ENCODE measurements at regions not wholly inside any gene's neighbourhood (a gene's known extent, or its start where the extent isn't known, plus 50 kb on each side); places are given as distances from the start of the nearest gene placed in this dataset.

GRCh38 chr13:78040205-78040830 lies 121.7 kb upstream of the EDNRB start:
- WGBS, 2 donors, result 96 to 99% methylated on average over 4 of the region's 4 CpGs
- DNase-seq, result no peak
- H3K36me3 ChIP-seq (ENCODE audit: control insufficient read depth in 4 of 4, insufficient read depth in 4 of 4, low read length in 4 of 4), result no peaks in the 10 kb centered on the region
- no peak for TF ChIP-seq CTCF (IDR thresholded peaks at IDR 0.05; ENCODE audit: control extremely low read depth, extremely low read depth)
- no peak overlapping the region for H3K4me3 ChIP-seq
- H3K27ac ChIP-seq (ENCODE audit: low read depth in 1 of 2, low read length in 1 of 2), result no peak overlapping the region
- no peaks in the 10 kb centered on the region for H3K27me3 ChIP-seq (ENCODE audit: control insufficient read depth in 3 of 3, insufficient read depth in 3 of 3, low read length in 2 of 3)
- H3K9me3 ChIP-seq (ENCODE audit: control insufficient read depth in 4 of 4, insufficient read depth in 3 of 4, low read length in 3 of 4), result no peaks in the 10 kb centered on the region
- H3K9ac ChIP-seq (ENCODE audit: insufficient read depth in 1 of 2, low read length in 2 of 2), result no peak overlapping the region
- H3K4me1 ChIP-seq (ENCODE audit: control insufficient read depth in 5 of 5, insufficient read depth in 5 of 5, low read length in 5 of 5), result peaks cover 0 to 17% (median 3%) of the 10 kb centered on the region in 5 donors
- ATAC-seq (ENCODE audit: insufficient read depth, low FRiP score), result no peak

GRCh38 chr13:78036841-78037240 lies 118.2 kb upstream of the EDNRB start:
- no peak for ATAC-seq (ENCODE audit: insufficient read depth, low FRiP score)
- H3K4me1 ChIP-seq (ENCODE audit: control insufficient read depth in 5 of 5, insufficient read depth in 5 of 5, low read length in 5 of 5), result peaks cover 0 to 40% (median 3%) of the 10 kb centered on the region in 5 donors
- no peaks in the 10 kb centered on the region for H3K27me3 ChIP-seq (ENCODE audit: control insufficient read depth in 3 of 3, insufficient read depth in 3 of 3, low read length in 2 of 3)
- TF ChIP-seq CTCF (IDR thresholded peaks at IDR 0.05; ENCODE audit: control extremely low read depth, extremely low read depth), result no peak
- no peaks in the 10 kb centered on the region for H3K9me3 ChIP-seq (ENCODE audit: control insufficient read depth in 4 of 4, insufficient read depth in 3 of 4, low read length in 3 of 4)
- no peaks in the 10 kb centered on the region for H3K36me3 ChIP-seq (ENCODE audit: control insufficient read depth in 4 of 4, insufficient read depth in 4 of 4, low read length in 4 of 4)
- no peak overlapping the region for H3K27ac ChIP-seq (ENCODE audit: low read depth in 1 of 2, low read length in 1 of 2)
- no peak overlapping the region for H3K4me3 ChIP-seq
- DNase-seq, result peak in 2 of 3 donors; percentile 83 to 85
- H3K9ac ChIP-seq (ENCODE audit: insufficient read depth in 1 of 2, low read length in 2 of 2), result no peak overlapping the region

- no peak overlapping the region for H3K9ac ChIP-seq (ENCODE audit: insufficient read depth in 1 of 2, low read length in 2 of 2)
- peaks cover 0 to 40% (median 3%) of the 10 kb centered on the region in 5 donors for H3K4me1 ChIP-seq (ENCODE audit: control insufficient read depth in 5 of 5, insufficient read depth in 5 of 5, low read length in 5 of 5)
- no peaks in the 10 kb centered on the region for H3K9me3 ChIP-seq (ENCODE audit: control insufficient read depth in 4 of 4, insufficient read depth in 3 of 4, low read length in 3 of 4)
- WGBS, 2 donors, result 62 to 79% methylated on average over 1 of the region's 1 CpG
- H3K4me3 ChIP-seq, result no peak overlapping the region
- no peak overlapping the region for H3K27ac ChIP-seq (ENCODE audit: low read depth in 1 of 2, low read length in 1 of 2)
- no peaks in the 10 kb centered on the region for H3K36me3 ChIP-seq (ENCODE audit: control insufficient read depth in 4 of 4, insufficient read depth in 4 of 4, low read length in 4 of 4)
- DNase-seq, result peak in 1 of 3 donors; percentile 20
- no peaks in the 10 kb centered on the region for H3K27me3 ChIP-seq (ENCODE audit: control insufficient read depth in 3 of 3, insufficient read depth in 3 of 3, low read length in 2 of 3)
- TF ChIP-seq CTCF (IDR thresholded peaks at IDR 0.05; ENCODE audit: control extremely low read depth, extremely low read depth), result no peak
- ATAC-seq (ENCODE audit: insufficient read depth, low FRiP score), result no peak
These were observed 116.9 kb upstream of the EDNRB start for GRCh38 chr13:78035500-78035899.

- Histone ChIP-seq H3K27me3 (ENCODE audit: control insufficient read depth in 3 of 3, insufficient read depth in 3 of 3, low read length in 2 of 3) (no peaks in the 10 kb centered on the region), H3K9me3 (ENCODE audit: control insufficient read depth in 4 of 4, insufficient read depth in 3 of 4, low read length in 3 of 4) (peaks cover 0 to 4% (median 0%) of the 10 kb centered on the region in 4 donors), H3K4me1 (ENCODE audit: control insufficient read depth in 5 of 5, insufficient read depth in 5 of 5, low read length in 5 of 5) (peaks cover 0 to 40% (median 3%) of the 10 kb centered on the region in 5 donors), H3K36me3 (ENCODE audit: control insufficient read depth in 4 of 4, insufficient read depth in 4 of 4, low read length in 4 of 4) (no peaks in the 10 kb centered on the region), H3K4me3 (no peak overlapping the region), H3K27ac (ENCODE audit: low read depth in 1 of 2, low read length in 1 of 2) (no peak overlapping the region), H3K9ac (ENCODE audit: insufficient read depth in 1 of 2, low read length in 2 of 2) (no peak overlapping the region)
- no peak for TF ChIP-seq CTCF (IDR thresholded peaks at IDR 0.05; ENCODE audit: control extremely low read depth, extremely low read depth)
- 63 to 80% methylated on average over 3 of the region's 3 CpGs for WGBS, 2 donors
- ATAC-seq (ENCODE audit: insufficient read depth, low FRiP score), result no peak
- peak; percentile 35 to 91 (median 83) for DNase-seq
These were observed 114.9 kb upstream of the EDNRB start for GRCh38 chr13:78033509-78033908.
